ENCODE measurements at regions not wholly inside any gene's neighbourhood (a gene's known extent, or its start where the extent isn't known, plus 50 kb on each side); places are given as distances from the start of the nearest gene placed in this dataset.
A peak's percentile ranks its signal among the peaks of the same experiment; 100 is the strongest.
"Not testable (repeated sequence)": the region's sequence is repeated elsewhere in the genome, so short reads cannot be mapped to it uniquely, and the experiment has no call there.

DNA sequence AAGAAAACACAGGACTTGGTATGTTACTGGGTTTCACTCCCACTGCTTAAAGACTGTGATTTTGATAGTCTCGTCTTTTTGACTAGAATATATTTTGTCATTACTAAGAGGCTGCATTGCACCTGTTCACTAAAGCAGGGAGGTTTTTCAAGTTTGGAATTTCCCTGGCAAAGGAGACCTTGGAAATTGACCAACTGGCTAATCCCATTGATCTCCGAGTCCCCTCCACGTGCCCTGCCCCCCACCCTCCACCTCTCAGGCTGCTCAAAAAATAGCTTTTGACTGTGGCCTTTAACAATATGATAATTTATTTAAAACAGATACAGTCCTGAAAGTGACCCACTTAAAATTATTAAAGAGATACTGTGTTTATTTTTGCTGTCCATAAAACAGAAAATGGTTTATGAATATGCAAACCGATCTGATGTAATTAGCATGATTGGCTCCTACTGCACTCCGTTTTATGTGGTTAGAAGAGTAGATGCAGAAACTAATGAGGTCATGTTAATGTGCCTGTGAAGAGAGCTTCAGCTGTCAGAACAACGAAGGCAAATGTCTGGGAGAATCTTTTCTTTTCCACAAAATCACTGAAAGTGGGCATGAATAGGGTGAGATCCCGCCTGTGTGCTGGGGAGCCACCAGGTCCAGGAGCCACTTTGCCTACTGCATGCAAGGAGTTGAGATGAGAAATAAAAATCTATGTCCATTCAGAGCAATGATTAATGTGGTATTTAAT lies 361.5 kb downstream of the RRAGC start:
- no peak for DNase-seq

DNA sequence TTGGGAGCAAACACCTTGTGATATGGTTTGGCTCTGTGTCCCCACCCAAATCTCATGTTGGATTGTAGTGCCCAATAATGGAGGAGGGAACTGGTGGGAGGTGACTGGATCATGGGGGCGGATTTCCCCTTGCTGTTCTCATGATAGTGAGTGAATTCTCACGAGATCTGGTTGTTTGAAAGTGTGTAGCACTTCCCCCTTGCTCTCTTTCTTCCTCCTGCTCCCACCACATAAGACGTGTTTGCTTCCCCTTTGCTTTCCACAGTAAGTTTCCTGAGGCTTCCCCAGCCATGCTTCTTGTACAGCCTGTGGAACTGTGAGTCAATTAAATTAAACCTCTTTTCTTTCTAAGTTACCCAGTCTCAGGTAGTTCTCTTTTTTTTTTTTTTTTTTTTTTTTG lies 366.3 kb downstream of the RRAGC start:
- DNase-seq, result not testable (repeated sequence)

DNA sequence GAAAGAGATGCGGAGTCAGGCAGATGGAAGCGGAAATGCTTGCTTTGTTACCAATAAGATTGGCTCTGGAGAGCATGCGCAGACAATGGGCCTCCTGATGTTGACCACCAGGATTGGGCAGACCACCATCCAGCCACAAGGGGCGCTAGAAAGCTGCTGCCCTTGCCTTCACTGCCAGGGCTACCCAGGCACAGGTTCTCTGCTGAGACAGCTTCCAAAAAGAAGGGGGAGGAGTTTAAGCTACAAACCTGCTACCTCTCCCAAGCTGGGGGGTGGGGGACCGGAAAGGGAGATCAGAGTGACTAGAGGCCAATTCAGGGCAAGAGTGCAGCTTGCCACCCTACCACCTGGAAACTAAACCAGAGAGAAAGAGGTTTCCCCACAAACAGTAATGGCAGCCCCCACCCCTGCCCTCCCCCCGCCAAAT lies 369.7 kb downstream of the RRAGC start:
- peak; percentile 30 to 39 for DNase-seq

DNA sequence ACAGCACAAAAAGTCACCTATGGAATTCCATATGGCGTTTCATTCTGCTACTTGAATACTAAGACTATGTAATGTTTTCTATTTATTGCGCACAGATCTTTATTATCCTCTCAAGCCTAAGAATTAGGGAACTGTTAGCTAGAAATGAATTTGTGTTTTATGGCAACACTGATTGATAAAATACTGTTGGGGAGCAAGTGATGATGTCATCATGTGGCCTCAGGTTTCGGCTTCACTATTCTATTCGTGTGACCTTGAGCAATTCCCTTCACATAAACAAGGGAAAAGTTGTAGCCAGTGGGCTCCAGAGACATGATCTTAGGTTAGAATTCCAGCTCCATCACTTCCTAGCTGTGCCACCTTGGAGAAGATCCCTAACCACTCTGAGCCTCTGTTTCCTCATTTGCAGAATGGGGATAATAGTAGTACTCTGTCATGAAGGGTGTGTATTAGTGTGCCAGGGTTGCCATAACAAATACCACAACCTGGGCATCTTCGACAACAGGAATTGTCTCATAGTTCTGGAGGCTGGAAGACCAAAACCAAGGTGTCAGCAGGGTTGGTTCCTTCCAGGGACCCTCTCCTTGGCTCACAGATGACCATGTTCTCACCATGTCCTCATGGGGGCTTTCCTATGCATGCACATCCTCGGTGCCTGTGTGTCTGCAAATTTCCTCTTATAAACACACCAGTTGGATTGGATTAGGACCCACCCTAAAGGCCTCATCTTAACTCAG lies 371.2 kb downstream of the RRAGC start:
- DNase-seq, result no peak

DNA sequence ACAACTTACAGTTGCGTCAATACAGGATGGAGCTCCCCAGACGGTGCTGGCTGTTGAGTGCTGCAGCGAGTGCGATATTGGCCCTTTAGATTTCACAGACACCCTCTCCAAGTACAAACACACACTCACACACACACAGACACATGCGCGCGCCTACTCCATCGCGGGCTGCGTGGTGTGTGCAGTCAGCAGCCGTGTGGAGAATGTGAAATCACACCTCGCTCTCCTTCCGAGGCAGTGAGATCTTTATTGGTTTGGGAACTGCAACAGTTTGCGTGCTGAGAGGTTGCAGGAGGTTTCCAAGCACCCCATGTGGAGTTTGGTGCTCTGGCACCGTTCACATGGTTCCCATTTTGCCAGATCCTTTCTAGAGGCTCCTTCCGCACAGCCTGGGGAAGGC lies 372.2 kb downstream of the RRAGC start:
- DNase-seq, result no peak

DNA sequence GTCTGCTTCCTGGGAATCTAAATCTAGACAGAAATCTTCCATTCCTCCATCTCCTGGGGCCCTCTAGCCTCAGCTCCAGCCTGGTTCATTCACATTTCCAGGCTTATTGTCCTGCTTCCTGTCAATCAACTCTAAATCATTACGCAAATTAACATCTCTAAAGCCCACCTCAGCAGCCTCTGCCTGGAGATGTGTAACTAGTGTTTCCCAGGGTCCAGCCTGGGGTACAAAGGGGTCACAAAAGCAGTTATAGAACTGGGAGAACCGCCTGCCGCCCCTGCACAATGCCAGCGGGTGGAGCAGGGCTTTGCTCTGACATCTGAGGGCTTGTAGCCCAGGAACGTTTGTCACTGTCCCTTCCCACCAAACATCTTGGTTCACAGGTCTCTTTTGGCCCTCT lies 373.5 kb downstream of the RRAGC start:
- no peak for DNase-seq

DNA sequence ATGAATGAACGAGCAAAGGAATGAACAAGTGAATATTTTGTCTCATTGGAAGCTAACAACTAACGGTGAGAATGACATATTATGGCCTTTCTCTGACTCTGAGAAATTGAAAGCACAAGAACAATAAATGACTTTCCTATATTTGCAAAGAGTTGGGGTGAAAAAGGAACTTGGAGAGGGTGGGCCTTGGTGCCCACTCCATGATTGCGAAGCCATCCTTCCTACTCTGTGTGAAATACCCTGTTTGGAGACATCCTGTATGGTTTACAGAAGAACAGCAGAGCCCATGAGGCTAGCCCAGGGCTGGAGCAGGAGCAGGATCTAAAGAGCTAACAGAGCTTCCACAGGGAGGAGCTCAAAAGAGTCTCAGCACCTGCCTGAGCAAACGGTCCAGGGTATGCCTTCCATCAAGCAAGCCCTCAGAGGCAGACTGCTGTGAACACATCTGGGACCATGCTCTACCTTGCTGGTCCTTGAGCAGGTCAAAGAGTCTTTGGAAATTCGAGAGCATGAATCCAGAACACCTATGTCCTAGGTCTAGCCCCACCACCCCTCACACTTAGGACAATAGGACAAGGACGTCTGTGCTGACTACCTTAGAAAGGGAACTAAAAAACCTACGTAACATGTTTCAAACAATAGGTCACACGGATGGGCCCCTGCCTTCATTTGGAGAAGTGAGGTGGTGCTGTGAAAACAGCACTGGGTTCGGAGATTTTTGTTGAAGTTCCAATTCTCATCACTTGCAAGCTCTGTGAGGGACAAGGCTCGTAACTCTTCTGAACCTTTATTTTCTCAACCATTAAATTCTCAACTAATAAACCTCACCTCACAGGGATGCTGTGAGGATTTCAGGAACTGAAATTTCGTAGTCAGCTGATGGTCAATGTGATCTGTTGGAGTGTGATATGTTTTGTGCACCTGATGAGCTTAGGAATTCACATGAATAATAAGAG lies 377.4 kb downstream of the RRAGC start:
- peak in 1 of 2 donors; percentile 21 for DNase-seq

DNA sequence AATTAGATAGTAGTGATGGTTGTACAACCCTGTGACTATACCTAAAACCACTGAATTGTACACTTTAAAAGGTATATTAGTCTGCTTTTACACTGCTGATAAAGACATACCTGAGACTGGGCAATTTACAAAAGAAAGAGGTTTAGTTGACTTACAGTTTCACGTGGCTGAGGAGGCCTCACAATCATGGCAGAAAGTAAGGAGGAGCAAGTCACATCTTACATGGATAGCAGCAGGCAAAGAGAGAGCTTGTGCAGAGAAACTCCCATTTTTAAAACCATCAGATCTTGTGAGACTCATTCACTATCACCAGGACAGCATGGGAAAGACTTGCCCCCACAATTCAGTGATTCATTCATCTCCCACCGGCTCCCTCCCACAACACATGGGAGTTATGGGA lies 379.9 kb downstream of the RRAGC start:
- not testable (repeated sequence) for DNase-seq

DNA sequence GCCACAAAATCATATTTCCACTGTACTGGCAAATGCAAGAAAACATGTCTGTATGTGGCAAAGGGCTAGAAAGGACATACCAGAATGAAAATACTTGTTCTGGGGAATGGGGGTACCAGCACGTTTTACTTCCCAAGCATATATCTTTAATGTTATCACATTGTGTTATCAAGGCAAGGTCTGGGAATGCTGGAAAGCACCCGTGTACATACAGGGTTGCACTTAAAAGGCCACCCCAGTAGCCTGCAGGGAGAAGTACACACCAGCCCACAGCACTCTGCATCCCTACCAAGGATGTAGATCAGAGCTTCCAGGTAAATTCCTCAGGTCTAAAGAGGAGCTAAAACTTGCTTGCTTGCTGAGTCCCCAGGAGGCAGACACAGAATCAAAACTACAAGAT lies 381.8 kb downstream of the RRAGC start:
- DNase-seq, result no peak

DNA sequence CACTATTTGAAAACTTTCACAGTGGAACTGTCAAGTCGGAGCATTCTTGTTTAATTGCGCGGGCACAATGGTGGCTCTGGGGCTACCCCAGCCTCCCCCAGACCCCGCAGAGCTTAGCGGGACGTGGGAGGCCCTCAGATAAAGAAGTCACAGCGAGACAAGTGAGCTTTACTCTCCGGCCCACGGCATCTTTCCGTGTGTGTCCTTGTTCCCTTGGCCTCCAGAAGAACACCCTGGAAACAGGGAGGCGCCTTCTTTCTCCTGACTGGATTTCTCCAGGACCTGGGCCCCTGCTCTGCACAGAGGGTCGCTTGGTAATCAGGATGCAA lies 382.8 kb downstream of the RRAGC start:
- no peak for DNase-seq

DNA sequence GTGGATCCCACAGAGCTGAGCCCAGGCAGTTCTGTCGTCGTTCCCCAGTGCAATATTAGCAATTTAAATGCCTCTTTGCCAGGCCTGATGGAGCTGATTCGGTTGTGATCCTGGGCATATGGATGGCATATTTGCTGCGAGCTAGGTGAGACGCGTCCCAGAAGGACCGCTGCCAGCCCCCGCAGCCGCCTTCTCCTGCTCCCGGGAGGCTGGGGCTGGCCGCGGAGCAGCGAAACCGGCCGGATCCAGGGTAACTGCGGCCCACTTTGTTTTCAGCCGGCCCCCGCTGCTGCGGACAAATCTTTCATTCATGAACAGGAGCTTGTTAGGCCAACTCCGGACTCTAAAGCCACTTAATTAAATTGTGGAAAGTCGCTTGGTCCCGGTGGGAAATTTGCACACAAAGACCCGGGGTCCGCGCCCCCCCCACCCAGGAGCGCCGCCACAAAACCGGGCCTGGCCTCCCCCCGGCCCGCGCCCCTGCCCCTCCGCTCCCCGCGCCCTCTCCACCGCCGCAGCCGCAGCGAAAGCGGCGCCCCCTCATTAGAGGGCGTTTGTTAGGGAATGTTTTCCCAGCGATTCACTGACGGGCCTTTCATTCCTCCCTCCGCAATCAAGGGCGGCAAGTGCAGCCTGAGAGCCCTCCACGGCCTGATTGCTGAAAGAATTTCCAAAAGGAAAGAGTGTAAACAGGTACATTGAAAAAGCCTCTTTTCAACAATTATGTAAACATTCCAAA lies 383.3 kb downstream of the RRAGC start:
- DNase-seq, result no peak

DNA sequence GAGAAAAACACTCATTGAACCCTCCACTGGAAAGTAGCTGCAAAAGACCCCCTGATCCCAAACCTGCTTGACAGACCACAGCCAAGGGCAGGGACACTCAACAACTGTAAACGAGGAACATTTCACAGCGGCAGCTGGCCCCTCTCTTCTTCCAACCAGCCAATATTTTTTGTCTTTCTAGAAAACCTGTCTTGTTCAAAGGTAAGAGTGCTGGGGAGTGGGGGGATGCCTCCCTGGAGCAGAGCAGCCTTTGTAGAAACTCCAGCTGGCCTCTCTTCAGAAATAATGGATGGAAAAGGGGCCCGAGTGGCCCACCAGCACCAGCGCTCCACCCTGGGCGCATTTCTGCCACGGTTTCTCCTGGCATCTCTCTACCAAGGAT lies 384.0 kb downstream of the RRAGC start:
- no peak for DNase-seq

DNA sequence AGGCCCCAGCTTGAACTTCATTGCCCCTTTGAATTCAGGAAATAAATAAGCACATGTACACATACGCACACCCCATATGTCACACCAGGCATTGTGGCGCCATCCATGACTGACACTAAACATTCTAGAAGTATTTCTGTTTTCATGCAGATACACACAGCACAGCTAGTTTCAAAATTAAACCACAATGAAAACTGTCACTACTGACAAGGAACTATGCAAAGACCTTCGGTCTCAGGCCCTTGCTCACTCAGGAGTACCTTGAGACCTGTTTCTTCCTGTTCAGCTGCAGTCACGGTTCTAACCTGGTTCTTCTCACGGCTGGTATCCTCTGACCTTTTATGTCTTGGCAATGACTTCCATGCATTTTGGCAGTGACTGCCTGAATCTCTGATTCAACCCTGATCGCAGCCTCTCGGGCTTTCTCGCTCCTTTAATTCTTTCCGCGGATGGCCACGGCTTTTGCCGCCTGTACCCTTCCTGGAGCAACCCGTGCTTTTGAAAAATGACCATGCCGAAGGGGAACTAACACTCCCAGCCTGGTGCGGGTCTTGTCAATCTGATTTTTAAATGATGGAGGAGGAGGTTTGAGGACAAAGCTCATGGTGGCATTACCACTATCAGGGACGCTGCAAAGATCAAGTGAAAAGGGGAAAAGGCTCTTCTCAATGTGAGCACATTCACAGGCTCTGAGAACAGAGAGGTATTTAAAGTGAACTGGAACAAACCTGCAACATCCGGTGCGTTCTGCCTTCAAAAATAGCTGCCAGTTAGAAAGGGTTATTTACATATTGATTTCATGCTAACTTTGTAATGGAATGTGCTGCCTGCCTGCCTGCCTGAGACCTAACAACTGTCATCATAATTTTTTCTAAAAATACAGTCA lies 384.6 kb downstream of the RRAGC start:
- DNase-seq, result peak in 1 of 2 donors; percentile 58

DNA sequence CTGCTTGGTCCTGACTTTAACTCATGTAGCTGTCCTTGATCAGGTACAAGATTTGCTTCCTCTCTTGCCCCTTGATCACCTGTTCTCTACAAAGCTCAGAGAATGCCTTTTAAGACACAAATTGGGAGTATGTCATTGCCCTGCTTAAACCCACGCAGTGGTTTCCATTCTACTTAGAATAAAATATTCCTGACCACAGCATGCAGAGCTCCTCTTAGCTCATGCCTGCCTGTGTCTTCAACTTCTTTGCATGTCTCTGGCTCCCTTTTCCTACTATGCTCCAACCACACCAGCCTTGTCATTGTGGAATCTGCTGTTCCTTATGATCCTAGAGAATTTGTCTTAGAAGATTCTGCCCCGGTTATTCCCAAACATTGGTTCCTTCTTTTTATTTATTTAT lies 393.1 kb downstream of the RRAGC start:
- no peak for DNase-seq

DNA sequence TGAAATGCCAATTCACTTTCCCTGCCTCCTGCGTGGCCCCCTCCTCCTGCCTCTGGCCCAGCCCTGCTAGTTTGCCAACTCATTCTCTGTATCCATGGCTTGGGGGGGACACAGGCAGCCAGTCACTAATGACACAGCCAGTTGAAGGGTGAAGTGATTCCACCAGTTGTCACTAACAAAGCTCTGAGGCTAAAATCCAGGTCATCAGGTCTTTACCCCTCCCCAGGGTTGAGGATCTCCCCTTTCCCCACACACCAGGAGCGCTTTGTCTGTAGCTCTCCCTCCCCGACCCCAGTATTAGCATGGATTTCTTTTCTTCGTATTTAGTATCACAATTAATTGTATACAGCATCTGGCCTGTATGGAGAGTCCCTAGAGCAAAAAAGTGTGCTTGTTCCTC lies 394.1 kb downstream of the RRAGC start:
- DNase-seq, result no peak

DNA sequence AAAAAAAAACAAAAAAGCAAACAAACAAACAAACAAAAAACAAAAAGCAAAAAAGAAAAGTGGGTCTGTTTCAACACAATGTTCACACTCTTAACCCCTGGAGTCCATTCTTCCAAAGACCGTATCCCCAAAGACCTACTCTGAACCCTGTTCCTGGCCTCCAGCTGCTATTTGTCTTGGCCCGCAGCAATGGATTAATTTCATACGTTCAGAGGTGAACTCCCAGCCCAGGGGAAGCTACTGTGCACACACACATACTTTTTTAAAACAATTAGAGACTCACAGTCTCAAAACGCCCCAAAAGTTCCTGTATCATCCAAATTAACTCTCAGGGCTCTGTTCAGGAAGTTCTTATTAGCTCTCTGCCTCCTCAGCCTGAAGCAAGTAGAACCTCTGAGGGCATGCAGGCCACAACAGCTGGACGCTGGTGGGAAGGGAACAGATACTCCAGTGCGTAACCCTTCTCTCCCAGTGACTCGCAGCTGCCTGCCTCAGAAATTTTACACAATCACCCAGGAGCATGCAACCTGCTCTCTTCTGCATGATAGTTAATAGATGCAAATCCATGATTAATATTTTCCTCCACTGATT lies 395.4 kb downstream of the RRAGC start:
- no peak for DNase-seq

DNA sequence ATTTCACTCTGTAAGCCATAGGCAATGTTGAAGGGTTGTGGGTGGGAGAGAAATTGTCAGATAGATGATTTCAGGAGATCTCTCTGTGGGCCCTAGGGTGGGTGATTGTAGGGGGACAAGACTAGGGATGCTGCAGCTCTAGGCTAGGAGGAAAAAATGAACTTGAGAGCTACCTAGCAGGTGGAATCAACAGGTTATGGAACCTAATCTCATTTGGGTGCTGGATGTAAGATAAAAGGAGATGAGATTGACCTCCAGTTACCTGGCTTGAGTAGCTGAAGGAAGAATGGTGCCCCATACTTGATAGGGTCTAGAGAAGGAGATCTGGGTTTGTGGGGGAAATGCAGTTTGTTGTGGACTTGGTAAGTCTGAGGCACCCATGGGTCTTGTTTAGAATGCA lies 396.5 kb downstream of the RRAGC start:
- no peak for DNase-seq

DNA sequence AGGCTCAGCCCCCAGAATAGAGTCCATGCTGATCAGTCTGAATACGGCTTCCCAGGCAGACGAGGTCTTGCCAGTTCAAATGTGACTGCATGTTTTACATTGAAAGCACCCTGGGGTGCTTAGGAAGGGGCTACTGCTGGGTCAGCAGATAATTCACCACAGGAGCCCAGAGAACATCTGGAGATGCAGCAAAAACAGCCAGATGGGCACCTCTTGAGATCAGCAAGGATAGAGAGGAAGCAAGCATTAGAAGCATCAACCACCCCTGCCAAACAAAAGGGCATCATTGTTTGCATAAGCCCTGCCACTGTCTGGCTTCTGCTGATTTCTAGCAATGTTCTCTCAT lies 403.1 kb downstream of the RRAGC start:
- DNase-seq, result no peak

DNA sequence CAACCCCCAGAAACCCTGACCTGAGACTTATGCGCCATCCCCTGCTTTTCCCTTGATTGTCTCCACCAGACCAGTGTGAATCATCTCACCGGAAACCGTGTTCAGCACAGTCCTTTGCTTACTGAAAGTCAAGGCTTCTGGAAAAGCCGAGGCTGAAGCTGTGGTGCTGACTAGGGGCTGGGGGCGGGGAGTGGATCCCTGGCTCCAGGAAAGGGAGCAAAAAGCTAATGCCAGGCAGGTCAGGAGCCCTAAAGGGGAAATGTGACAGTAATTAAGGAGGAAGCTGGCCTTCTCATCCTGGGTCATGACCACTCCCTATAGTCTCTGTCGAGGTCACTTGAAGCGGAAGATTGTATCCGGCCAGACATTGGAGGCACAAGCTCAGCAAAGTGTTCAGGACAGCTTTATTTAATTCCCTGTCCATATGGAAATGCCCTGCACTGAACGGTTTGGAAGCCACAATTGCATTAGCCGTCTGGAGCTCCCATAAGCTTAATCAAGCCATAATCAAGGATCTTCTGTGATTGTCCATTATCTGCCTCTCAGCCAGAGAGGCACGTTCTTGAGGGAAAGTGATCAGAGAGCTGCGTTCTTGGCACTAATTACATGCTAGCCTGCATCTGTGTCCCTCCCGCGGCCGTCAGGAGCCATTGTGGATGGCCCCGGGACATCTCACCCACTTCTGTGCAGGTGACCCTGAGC lies 403.6 kb downstream of the RRAGC start:
- DNase-seq, result no peak

DNA sequence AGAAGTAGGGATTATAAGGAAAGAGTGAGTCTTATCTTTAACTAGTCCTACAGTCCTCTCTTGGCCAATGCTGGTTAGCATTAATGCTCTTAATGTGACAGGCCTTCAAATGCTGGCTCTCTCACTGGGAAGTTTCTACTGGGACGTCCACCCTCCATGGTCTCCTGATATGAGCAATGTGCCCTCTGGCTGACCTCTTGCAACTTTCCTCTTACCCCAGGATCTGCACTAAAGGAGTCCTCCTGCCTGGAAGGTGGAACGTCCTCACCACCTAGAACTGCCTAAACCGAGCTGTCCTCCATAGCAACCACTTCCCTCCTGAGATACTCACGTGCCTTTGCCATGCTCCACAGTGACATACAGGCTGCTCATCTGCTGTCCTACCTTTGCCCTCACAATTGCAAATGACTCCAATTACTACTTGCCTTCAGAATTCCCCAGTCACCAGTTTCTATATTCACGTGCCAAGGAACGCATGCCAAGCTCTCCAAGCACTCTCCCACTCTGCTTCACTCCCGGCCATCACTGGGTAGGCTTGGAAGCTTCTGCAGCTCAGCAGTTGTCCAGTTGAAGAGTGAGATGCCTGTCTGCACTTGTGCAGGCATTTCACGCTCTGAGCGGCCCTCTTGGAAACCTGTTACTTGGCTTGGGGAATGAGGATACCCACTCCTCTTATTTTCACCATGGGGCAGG lies 404.7 kb downstream of the RRAGC start:
- no peak for DNase-seq

All from CD4-positive, alpha-beta T cell treated with Interleukin-4 for 1 hour (primary cell).